GM18511 (cell line): ENCODE measurements at regions not wholly inside any gene's neighbourhood (a gene's known extent, or its start where the extent isn't known, plus 50 kb on each side); places are given as distances from the start of the nearest gene placed in this dataset.

ENCODE experiments used
- ATAC-seq: cut with Tn5 transposase; IDR thresholded peaks from one replicate; pipeline ENCODE4 v1.9.1; 2021; ENCODE audit warnings: mild to moderate bottlenecking, moderate library complexity; ENCODE audit not compliant: unreplicated experiment

GRCh38 chr20:43863821-43864544 lies 50.7 kb upstream of the TOX2 start:
- no peak for ATAC-seq

GRCh38 chr20:43863330-43863729 lies 51.3 kb upstream of the TOX2 start:
- ATAC-seq, result no peak

GRCh38 chr20:43862438-43862837 lies 52.2 kb upstream of the TOX2 start:
- no peak for ATAC-seq

GRCh38 chr20:43859994-43860393 lies 54.7 kb upstream of the TOX2 start:
- ATAC-seq, result no peak

- ATAC-seq, result no peak
Observed at GRCh38 chr20:43857932-43858331, 56.7 kb upstream of the TOX2 start.

- no peak for ATAC-seq
Observed at GRCh38 chr20:43857127-43857526, 57.5 kb upstream of the TOX2 start.

GRCh38 chr20:43855803-43856202 lies 58.8 kb upstream of the TOX2 start:
- ATAC-seq, result no peak

- no peak for ATAC-seq
Observed at GRCh38 chr20:43853918-43854317, 60.7 kb upstream of the TOX2 start.

- ATAC-seq, result no peak
Observed at GRCh38 chr20:43853174-43853803, 61.4 kb upstream of the TOX2 start.

GRCh38 chr20:43849496-43850186 lies 65.0 kb upstream of the TOX2 start:
- no peak for ATAC-seq

- ATAC-seq, result no peak
Observed at GRCh38 chr20:43846516-43846905, 68.1 kb upstream of the TOX2 start.

GRCh38 chr20:43844778-43845614 lies 69.7 kb upstream of the TOX2 start:
- ATAC-seq, result no peak

GRCh38 chr20:43843965-43844660 lies 70.5 kb upstream of the TOX2 start:
- no peak for ATAC-seq

GRCh38 chr20:43843096-43843964 lies 71.3 kb upstream of the TOX2 start:
- no peak for ATAC-seq

GRCh38 chr20:43842126-43843020 lies 72.3 kb upstream of the TOX2 start:
- no peak for ATAC-seq

- ATAC-seq, result no peak
Observed at GRCh38 chr20:43840382-43841070, 74.1 kb upstream of the TOX2 start.

GRCh38 chr20:43839793-43840199 lies 74.9 kb upstream of the TOX2 start:
- no peak for ATAC-seq

- no peak for ATAC-seq
Observed at GRCh38 chr20:43838703-43839060, 76.0 kb upstream of the TOX2 start.
